Esophagus squamous epithelium (tissue), 4 donors: ENCODE measurements at regions not wholly inside any gene's neighbourhood (a gene's known extent, or its start where the extent isn't known, plus 50 kb on each side); places are given as distances from the start of the nearest gene placed in this dataset.

Source experiments
- CTCF ChIP-seq, 6 experiments: fragments of 450-650 bp in 4 of 6; fragments of 200-600 bp in 2 of 6; sonication (generic) in 2 of 6; IDR thresholded peaks; one replicate each; pipeline ENCODE4 v1.5.1; 2016 to 2019; ENCODE audit warnings: antibody characterized with exemption in 6 of 6, mild to moderate bottlenecking in 4 of 6, moderate library complexity in 4 of 6
- POLR2A ChIP-seq, 4 donors: fragments of 450-650 bp; IDR thresholded peaks; one replicate each; pipeline ENCODE4 v1.6.1; 2017; ENCODE audit warnings: antibody characterized with exemption in 4 of 4, mild to moderate bottlenecking in 4 of 4, moderate library complexity in 3 of 4

DNA sequence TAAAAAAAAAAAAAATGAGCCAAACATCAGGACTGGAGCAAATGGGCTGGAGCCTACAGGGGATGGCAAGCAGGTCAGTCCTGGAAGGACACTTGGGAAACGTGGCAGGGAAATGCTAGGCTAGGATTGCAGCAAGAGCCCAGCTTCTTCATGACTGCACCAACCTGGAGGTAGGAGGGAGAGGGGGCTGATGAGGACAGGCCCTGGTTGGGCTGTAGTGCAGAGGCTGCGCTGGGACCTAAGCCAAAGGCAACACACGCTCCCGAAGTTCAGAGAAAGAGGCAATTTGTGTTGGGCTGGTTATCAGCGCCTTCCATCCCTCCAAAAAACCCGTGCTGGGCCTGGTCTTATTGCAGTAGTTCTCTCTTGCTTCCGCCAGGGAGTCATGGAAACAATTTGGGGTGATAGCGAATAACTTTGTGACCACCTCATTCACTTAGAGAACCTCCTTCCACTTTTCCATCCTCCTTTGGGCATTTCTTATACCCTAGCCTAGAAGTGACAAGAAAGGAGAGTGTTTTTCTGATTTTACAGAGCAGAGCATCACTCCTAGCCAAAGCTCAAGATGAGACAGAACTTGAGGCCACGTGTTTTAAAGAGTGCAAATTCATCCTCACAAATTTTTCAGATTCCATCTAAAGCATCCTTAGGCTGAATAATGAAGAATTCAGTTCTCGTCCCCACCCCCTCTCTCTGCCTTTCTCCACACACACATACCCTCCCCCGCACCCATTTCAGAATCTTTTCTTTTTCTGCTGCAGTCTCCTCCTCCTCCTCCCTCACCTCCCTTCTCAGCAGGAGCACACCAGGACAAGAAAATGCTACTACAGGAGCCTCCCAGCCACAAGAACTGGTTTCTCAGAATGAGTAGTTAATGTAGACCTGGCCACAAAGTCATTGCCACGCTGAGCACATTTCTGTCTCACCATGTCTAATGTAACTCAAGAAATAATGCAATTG lies 61.3 kb upstream of the CALM2 start:
- TF ChIP-seq CTCF (IDR thresholded peaks at IDR 0.05) (no peak), POLR2A (IDR thresholded peaks at IDR 0.05) (no peak)
